Esophagus squamous epithelium (tissue), 5 donors: ENCODE measurements at regions not wholly inside any gene's neighbourhood (a gene's known extent, or its start where the extent isn't known, plus 50 kb on each side); places are given as distances from the start of the nearest gene placed in this dataset.

Source experiments
- DNase-seq: peaks from one replicate; lab custom pipeline; 2025; lab: John Stamatoyannopoulos, UW
- H3K27ac ChIP-seq, 4 donors: fragments of 200-600 bp; sonication (generic); one replicate each; pipeline ENCODE4 v1.5.1; 2016 to 2019; ENCODE audit warnings: mild to moderate bottlenecking in 1 of 4
- H3K27me3 ChIP-seq, 4 donors: fragments of 200-600 bp; sonication (generic); 1 replicate in 3 of 4; 2 replicates in 1 of 4; pipeline versions ENCODE4 v1.5.1 to v1.6.0; 2017 to 2021; ENCODE audit warnings: antibody characterized with exemption in 1 of 4
- H3K36me3 ChIP-seq, 3 donors: fragments of 200-600 bp; sonication (generic); one replicate each; pipeline ENCODE4 v1.5.1; 2016 to 2019
- H3K4me1 ChIP-seq, 3 donors: fragments of 200-600 bp; sonication (generic); one replicate each; pipeline ENCODE4 v1.5.1; 2017 to 2019
- H3K4me3 ChIP-seq, 4 donors: fragments of 200-600 bp; sonication (generic); 1 replicate in 3 of 4; 2 replicates in 1 of 4; pipeline ENCODE4 v1.5.1; 2016 to 2019; ENCODE audit warnings: mild to moderate bottlenecking in 2 of 4, moderate library complexity in 1 of 4
- H3K9me3 ChIP-seq, 3 donors: fragments of 200-600 bp; sonication (generic); one replicate each; pipeline ENCODE4 v1.5.1; 2016 to 2019
- CTCF ChIP-seq, 6 experiments: fragments of 450-650 bp in 4 of 6; fragments of 200-600 bp in 2 of 6; sonication (generic) in 2 of 6; IDR thresholded peaks; one replicate each; pipeline ENCODE4 v1.5.1; 2016 to 2019; ENCODE audit warnings: antibody characterized with exemption in 6 of 6, mild to moderate bottlenecking in 4 of 6, moderate library complexity in 4 of 6
- POLR2A ChIP-seq, 4 donors: fragments of 450-650 bp; IDR thresholded peaks; one replicate each; pipeline ENCODE4 v1.6.1; 2017; ENCODE audit warnings: antibody characterized with exemption in 4 of 4, mild to moderate bottlenecking in 4 of 4, moderate library complexity in 3 of 4
- WGBS, 2 donors: methylation state at CpG; one replicate each; pipeline ENCODE4 v1.1.5; 2018; 5-methylcytosine and 5-hydroxymethylcytosine counted together
- intact Hi-C: fragments of 100-400 bp; cut with DNase I; formaldehyde crosslinking; loops from one replicate; pipeline ENCODE4 v1.15.0; 2022
- donor health status: DM: yes; HTN: yes; CAD: no.

GRCh38 chr3:162842549-162843216 is 1346.1 kb downstream of the OTOL1 start:
- 79 to 86% methylated on average over 4 of the region's 4 CpGs for WGBS, 2 donors
- intact Hi-C loops = no loop called here
- no peaks in the 10 kb centered on the region for H3K27me3 ChIP-seq
- no peak overlapping the region for H3K4me3 ChIP-seq
- TF ChIP-seq POLR2A (IDR thresholded peaks at IDR 0.05) = no peak
- no peak for TF ChIP-seq CTCF (IDR thresholded peaks at IDR 0.05)
- H3K4me1 ChIP-seq = no peaks in the 10 kb centered on the region
- no peak overlapping the region for H3K27ac ChIP-seq
- DNase-seq = no peak
- no peaks in the 10 kb centered on the region for H3K9me3 ChIP-seq
- no peaks in the 10 kb centered on the region for H3K36me3 ChIP-seq

GRCh38 chr3:162845918-162846317 is 1349.3 kb downstream of the OTOL1 start:
- Histone ChIP-seq H3K4me1 (no peaks in the 10 kb centered on the region), H3K36me3 (no peaks in the 10 kb centered on the region), H3K4me3 (no peak overlapping the region), H3K27me3 (no peaks in the 10 kb centered on the region), H3K9me3 (no peaks in the 10 kb centered on the region), H3K27ac (no peak overlapping the region)
- DNase-seq = no peak
- intact Hi-C loops = no loop called here
- WGBS, 2 donors = 50 to 68% methylated on average over 6 of the region's 6 CpGs
- no peak for TF ChIP-seq CTCF (IDR thresholded peaks at IDR 0.05)
- TF ChIP-seq POLR2A (IDR thresholded peaks at IDR 0.05) = no peak

GRCh38 chr3:162847511-162847910 is 1350.9 kb downstream of the OTOL1 start:
- no peak overlapping the region for H3K4me3 ChIP-seq
- H3K27ac ChIP-seq = no peak overlapping the region
- TF ChIP-seq POLR2A (IDR thresholded peaks at IDR 0.05) (no peak), CTCF (IDR thresholded peaks at IDR 0.05) (no peak)
- intact Hi-C loops = no loop called here
- no peaks in the 10 kb centered on the region for H3K36me3 ChIP-seq
- H3K27me3 ChIP-seq = no peaks in the 10 kb centered on the region
- no peaks in the 10 kb centered on the region for H3K4me1 ChIP-seq
- no peak for DNase-seq
- H3K9me3 ChIP-seq = no peaks in the 10 kb centered on the region

- H3K36me3 ChIP-seq = no peaks in the 10 kb centered on the region
- WGBS, 2 donors = 89 to 95% methylated on average over 1 of the region's 1 CpG
- no peak overlapping the region for H3K4me3 ChIP-seq
- no peak overlapping the region for H3K27ac ChIP-seq
- DNase-seq = no peak
- no peaks in the 10 kb centered on the region for H3K27me3 ChIP-seq
- intact Hi-C loops = no loop called here
- no peaks in the 10 kb centered on the region for H3K4me1 ChIP-seq
- H3K9me3 ChIP-seq = no peaks in the 10 kb centered on the region
- TF ChIP-seq CTCF (IDR thresholded peaks at IDR 0.05) (no peak), POLR2A (IDR thresholded peaks at IDR 0.05) (no peak)
These were observed 1367.0 kb downstream of the OTOL1 start for GRCh38 chr3:162863579-162863978.

- intact Hi-C loops = no loop called here
- Histone ChIP-seq H3K9me3 (peaks cover 0 to 6% (median 0%) of the 10 kb centered on the region in 3 donors), H3K27ac (no peak overlapping the region), H3K4me3 (no peak overlapping the region), H3K36me3 (no peaks in the 10 kb centered on the region), H3K4me1 (no peaks in the 10 kb centered on the region), H3K27me3 (no peaks in the 10 kb centered on the region)
- DNase-seq = no peak
- WGBS, 2 donors = 0% methylated on average over 1 of the region's 1 CpG
- TF ChIP-seq POLR2A (IDR thresholded peaks at IDR 0.05) = no peak
- TF ChIP-seq CTCF (IDR thresholded peaks at IDR 0.05) = no peak
These were observed 1368.9 kb downstream of the OTOL1 start for GRCh38 chr3:162865466-162865865.
